ENCODE measurements at regions not wholly inside any gene's neighbourhood (a gene's known extent, or its start where the extent isn't known, plus 50 kb on each side); places are given as distances from the start of the nearest gene placed in this dataset.

- TF ChIP-seq CTCF (IDR thresholded peaks at IDR 0.05) (no peak), POLR2A (IDR thresholded peaks at IDR 0.05) (no peak)
Observed at GRCh38 chr1:214107322-214108096, 119.7 kb downstream of the PROX1 start.

Data from Peyer's patch (tissue), 4 donors.